Breast epithelium (tissue), 3 donors: ENCODE measurements at regions not wholly inside any gene's neighbourhood (a gene's known extent, or its start where the extent isn't known, plus 50 kb on each side); places are given as distances from the start of the nearest gene placed in this dataset.

Source experiments
- POLR2A ChIP-seq: fragments of 450-650 bp; IDR thresholded peaks from one replicate; pipeline ENCODE4 v1.6.1; 2016; ENCODE audit warnings: antibody characterized with exemption, mild to moderate bottlenecking, moderate library complexity
- TF ChIP-seq, protein P1 (sequence below), 3 donors: fragments of 450-650 bp; IDR thresholded peaks; one replicate each; pipeline ENCODE4 v1.5.1; 2016 to 2017; ENCODE audit warnings: antibody characterized with exemption in 3 of 3, mild to moderate bottlenecking in 3 of 3, moderate library complexity in 3 of 3

DNA sequence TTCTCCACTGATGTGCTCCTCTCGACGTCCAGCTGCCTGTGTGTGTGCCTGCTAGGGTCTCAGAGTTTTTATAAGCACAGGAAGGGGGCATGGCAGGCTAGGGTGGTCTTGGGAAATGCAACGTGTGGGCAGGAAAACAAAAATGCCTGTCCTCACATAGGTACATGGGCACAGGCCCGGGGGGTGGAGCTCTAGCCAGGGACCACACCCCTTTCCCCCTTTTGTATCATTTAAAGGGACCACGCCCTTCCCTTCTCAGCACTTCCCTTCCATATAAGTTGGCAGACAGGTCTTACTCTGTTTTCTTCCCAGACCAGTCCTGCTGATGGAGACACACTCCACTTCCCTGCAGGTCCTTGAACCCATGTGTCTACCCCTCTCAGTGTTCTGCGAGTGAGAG, 645.0 kb downstream of the CBLN2 start:
- TF ChIP-seq, protein P1, sequence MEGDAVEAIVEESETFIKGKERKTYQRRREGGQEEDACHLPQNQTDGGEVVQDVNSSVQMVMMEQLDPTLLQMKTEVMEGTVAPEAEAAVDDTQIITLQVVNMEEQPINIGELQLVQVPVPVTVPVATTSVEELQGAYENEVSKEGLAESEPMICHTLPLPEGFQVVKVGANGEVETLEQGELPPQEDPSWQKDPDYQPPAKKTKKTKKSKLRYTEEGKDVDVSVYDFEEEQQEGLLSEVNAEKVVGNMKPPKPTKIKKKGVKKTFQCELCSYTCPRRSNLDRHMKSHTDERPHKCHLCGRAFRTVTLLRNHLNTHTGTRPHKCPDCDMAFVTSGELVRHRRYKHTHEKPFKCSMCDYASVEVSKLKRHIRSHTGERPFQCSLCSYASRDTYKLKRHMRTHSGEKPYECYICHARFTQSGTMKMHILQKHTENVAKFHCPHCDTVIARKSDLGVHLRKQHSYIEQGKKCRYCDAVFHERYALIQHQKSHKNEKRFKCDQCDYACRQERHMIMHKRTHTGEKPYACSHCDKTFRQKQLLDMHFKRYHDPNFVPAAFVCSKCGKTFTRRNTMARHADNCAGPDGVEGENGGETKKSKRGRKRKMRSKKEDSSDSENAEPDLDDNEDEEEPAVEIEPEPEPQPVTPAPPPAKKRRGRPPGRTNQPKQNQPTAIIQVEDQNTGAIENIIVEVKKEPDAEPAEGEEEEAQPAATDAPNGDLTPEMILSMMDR (IDR thresholded peaks at IDR 0.05) = no peak
- TF ChIP-seq POLR2A = no peak
